Urothelium cell line (cell line): ENCODE measurements at regions not wholly inside any gene's neighbourhood (a gene's known extent, or its start where the extent isn't known, plus 50 kb on each side); places are given as distances from the start of the nearest gene placed in this dataset.
"Not testable (repeated sequence)": the region's sequence is repeated elsewhere in the genome, so short reads cannot be mapped to it uniquely, and the experiment has no call there.

Source experiments
- DNase-seq: peaks from one replicate; pipeline ENCODE4 v3.0.0; 2011; ENCODE audit warnings: low spot score, mixed read lengths
- FAIRE-seq: peaks from 2 replicates; lab custom pipeline; 2011; peaks lifted over from hg19 to GRCh38; lab: Jason Lieb, UNC

- DNase-seq (no peak), FAIRE-seq (no peak)
Measured at GRCh38 chr12:11534064-11534463, 115.4 kb upstream of the ETV6 start.

GRCh38 chr12:11535127-11535526 lies 114.3 kb upstream of the ETV6 start:
- no peak for FAIRE-seq

GRCh38 chr12:11539156-11539555 lies 110.3 kb upstream of the ETV6 start:
- no peak for DNase-seq
- peak; percentile 77 for FAIRE-seq

More at GRCh38 chr12:11535127-11535526, 114.3 kb upstream of the ETV6 start:
- no peak for DNase-seq

DNA sequence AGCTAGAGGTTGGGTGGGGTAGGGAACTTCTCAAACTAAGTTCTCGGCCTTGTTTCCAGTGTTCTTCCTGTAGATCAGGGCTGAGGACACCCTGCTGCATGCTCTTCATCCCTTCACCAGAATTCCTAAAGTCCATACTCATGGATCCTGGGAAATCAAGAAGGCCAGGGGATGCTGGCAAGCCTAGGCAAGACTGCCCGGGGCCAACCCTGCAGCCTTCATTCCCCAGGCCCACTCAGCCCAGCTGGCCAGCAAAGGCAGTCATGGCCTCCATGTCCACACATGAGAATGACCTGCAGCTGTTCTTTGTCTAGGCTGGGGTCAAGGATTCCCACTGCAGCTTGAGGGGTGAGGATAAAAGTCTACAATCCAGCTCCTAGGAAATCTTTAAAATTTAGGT lies 109.3 kb upstream of the ETV6 start:
- DNase-seq (no peak), FAIRE-seq (no peak)

DNA sequence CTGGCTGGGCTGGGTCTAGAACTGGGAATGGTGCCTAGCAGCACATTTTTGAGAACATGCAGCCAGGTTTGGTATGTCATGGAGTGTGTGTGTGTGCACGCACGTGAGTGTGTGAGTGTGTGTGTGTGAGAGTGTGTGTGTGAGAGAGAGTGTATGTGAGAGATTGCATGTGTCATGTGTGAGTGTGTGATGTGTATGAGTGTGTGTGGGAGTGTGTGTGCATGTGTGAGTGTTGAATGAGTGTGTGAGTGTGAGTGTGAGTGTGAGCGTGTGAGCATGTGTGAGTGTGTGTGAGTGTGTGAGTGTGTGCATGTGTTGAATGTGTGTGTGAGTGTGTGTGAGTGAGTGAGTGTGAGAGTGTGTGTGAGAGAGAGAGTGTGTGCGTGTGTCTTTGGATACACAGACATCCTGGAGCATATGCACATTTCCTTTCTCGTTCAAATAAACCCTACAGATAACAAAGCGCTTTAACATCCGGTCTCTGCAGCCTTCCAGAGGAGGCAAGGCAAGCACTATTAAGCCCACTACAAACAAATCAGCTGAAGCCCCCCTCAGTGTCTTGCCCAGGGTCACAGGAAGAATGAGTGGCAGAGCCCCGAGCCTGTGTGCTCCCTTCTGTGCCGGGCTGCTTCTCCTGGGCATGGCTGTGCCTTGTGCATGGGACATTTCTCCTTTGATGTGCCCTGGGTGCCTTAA lies 108.7 kb upstream of the ETV6 start:
- peak; percentile 98 for FAIRE-seq

GRCh38 chr12:11542599-11542998 lies 106.9 kb upstream of the ETV6 start:
- no peak for DNase-seq
- FAIRE-seq, result no peak

More for the DNA sequence above, 108.7 kb upstream of the ETV6 start:
- no peak for DNase-seq

GRCh38 chr12:11543457-11544158 lies 105.9 kb upstream of the ETV6 start:
- DNase-seq (no peak), FAIRE-seq (no peak)

GRCh38 chr12:11545484-11546330 lies 103.8 kb upstream of the ETV6 start:
- DNase-seq (peak; percentile 41), FAIRE-seq (peak; percentile 23)

- DNase-seq, result peak; percentile 65
- not testable (repeated sequence) for FAIRE-seq
Measured at GRCh38 chr12:11546582-11547270, 102.7 kb upstream of the ETV6 start.

GRCh38 chr12:11547271-11547646 lies 102.2 kb upstream of the ETV6 start:
- not testable (repeated sequence) for DNase-seq, FAIRE-seq

GRCh38 chr12:11549119-11549518 lies 100.4 kb upstream of the ETV6 start:
- DNase-seq (no peak), FAIRE-seq (no peak)

GRCh38 chr12:11553871-11554533 lies 95.5 kb upstream of the ETV6 start:
- peak; percentile 85 for DNase-seq

DNA sequence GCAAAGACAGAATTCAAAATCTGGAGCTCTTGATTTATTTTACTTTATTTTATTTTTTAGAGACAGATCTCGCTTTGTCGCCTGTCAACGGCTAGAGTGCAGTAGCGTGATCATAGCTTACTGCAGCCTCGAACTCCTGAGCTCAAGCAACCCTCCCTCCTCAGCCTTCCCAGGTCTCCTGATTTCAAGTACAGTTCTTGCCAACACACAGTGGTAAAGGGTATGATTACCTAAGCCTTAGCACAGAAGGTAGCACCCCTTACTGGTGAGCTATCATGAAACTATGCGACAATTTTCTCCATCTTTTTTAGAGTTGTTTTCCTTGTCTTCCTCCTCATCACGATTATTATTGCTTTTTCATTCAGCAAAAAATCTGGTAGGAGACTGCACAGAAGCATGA lies 94.3 kb upstream of the ETV6 start:
- DNase-seq (no peak), FAIRE-seq (no peak)

More at GRCh38 chr12:11553871-11554533, 95.5 kb upstream of the ETV6 start:
- peak; percentile 90 for FAIRE-seq

GRCh38 chr12:11555743-11556625 lies 93.5 kb upstream of the ETV6 start:
- no peak for DNase-seq
- FAIRE-seq, result peak; percentile 63

- no peak for DNase-seq
- no peak for FAIRE-seq
Measured at GRCh38 chr12:11556682-11557081, 92.8 kb upstream of the ETV6 start.

DNA sequence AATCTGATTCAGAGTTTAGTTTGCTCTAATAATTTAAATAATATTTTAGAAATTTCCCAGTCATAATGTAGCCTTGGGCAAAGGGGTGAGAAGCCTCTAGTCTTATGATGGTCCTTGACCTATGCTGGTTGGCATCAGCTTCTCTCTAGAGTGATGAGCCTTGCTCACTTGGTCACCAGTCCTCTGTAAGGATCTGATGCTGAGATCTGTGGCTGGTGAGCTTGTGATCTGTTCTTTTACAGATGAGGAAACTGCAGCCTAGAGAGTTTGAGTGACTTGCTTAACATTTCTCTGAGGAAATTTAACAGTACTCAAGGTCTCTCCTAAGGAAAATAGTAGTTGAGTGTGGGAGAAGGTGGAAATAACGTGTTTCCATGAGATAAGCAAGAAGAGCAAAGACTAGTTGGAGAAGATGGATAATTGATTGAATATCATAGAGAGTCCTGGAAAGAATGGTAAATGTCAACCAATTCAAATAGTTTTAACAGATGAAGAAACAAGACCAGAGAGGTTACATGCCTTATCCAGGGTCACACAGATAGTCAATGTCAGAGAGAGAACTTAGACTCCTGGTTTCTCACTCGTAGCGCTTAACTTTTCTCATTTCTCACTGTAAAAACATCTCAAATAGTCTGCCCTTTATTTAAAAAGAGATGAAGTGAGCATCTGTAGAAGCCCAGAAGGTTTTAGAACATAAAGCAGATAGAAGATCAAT lies 89.7 kb upstream of the ETV6 start:
- FAIRE-seq, result no peak
- DNase-seq, result no peak

DNA sequence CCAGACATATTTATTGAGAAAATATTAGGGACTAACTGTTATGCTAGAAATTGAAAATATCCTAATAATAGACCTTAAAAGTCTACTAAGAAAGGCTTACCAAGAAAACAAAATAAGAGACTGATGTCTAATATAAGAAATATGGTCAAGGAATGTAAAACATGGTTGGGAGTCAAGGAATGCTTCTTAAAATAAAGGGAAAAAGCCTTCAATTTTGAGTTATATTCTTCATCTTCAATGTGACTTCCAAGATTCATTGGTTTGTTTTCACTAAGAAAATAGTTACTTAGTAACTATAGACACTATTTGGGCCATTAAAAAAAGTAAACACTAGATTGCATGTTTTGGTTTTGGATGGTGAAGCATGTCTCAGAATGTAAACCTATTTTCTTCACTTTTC lies 88.1 kb upstream of the ETV6 start:
- FAIRE-seq, result no peak
- DNase-seq, result no peak
